ENCODE measurements at regions not wholly inside any gene's neighbourhood (a gene's known extent, or its start where the extent isn't known, plus 50 kb on each side); places are given as distances from the start of the nearest gene placed in this dataset.
A peak's percentile ranks its signal among the peaks of the same experiment; 100 is the strongest.

DNA sequence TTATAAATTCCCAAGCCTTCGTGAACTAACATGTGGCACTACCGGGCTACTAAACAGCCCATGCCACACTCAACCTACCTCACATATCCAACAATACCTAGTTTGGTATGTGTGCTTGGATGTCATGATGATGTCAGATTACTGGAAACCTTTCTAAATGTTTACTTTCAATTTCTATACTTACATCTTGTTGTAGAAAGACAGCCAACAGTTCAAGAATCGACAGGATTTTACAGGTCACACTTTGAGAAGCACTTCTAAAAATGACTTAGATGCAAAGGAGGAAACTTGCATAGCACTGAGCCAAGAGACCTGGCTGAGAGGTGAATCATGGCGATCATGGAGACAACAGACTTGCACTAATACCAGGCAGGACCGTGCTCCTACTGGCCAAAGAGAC, 209.9 kb downstream of the COL4A1 start:
- DNase-seq = no peak
- H3K4me3 ChIP-seq = no peak overlapping the region
- 83 to 86% methylated on average over 5 of the region's 5 CpGs for WGBS, 2 donors (ENCODE audit: low coverage in 1 of 2)
- intact Hi-C loops (cut with DNase I; ENCODE audit: low total_unique reads) = no loop called here
- in situ Hi-C loops (cut with MboI; ENCODE audit: low pct_ligation_motif_present in 1 of 4, low pct_unique_long_range_greater_than_20kb in 1 of 4, low sequenced_read_pairs in 3 of 4) = no loop called here
- H3K36me3 ChIP-seq = no peaks in the 10 kb centered on the region
- H3K27ac ChIP-seq = peak overlapping the region in 3 of 4 donors; percentile 77 to 87 (median 85)
- H3K4me1 ChIP-seq = peaks cover 3 to 10% (median 8%) of the 10 kb centered on the region in 4 donors
- peaks cover 0 to 9% of the 10 kb centered on the region in 2 donors for H3K9me3 ChIP-seq
- no peak for TF ChIP-seq POLR2A (IDR thresholded peaks at IDR 0.05)
- no peak for TF ChIP-seq EP300 (IDR thresholded peaks at IDR 0.05; ENCODE audit: low read depth)
- TF ChIP-seq, protein P1, sequence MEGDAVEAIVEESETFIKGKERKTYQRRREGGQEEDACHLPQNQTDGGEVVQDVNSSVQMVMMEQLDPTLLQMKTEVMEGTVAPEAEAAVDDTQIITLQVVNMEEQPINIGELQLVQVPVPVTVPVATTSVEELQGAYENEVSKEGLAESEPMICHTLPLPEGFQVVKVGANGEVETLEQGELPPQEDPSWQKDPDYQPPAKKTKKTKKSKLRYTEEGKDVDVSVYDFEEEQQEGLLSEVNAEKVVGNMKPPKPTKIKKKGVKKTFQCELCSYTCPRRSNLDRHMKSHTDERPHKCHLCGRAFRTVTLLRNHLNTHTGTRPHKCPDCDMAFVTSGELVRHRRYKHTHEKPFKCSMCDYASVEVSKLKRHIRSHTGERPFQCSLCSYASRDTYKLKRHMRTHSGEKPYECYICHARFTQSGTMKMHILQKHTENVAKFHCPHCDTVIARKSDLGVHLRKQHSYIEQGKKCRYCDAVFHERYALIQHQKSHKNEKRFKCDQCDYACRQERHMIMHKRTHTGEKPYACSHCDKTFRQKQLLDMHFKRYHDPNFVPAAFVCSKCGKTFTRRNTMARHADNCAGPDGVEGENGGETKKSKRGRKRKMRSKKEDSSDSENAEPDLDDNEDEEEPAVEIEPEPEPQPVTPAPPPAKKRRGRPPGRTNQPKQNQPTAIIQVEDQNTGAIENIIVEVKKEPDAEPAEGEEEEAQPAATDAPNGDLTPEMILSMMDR (IDR thresholded peaks at IDR 0.05) = no peak
- no peak for TF ChIP-seq POLR2AphosphoS5 (IDR thresholded peaks at IDR 0.05)
- H3K27me3 ChIP-seq = no peaks in the 10 kb centered on the region

DNA sequence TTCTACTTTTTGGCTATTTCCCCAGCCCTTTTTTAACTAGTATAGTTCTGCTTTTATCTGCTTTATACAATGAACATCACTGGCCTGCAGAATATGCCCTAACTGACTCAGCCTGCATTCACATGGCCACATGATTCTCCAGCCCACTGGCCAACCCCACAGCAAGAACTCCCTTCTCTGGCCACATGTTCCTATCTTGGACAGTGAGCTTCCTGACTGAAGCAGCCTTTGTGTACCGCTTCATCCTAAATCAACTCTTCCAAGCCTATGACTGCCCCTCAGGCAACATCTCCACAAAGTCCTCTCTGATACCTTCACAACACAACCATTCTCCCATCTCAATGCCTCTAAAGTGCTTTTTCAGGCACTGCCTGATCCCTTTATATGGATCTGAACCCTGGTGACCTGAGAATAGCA, 214.1 kb downstream of the COL4A1 start:
- WGBS, 2 donors (ENCODE audit: low coverage in 1 of 2) = 89 to 100% methylated on average over 1 of the region's 1 CpG
- no peak overlapping the region for H3K4me3 ChIP-seq
- no peaks in the 10 kb centered on the region for H3K27me3 ChIP-seq
- peaks cover 3 to 10% (median 8%) of the 10 kb centered on the region in 4 donors for H3K4me1 ChIP-seq
- in situ Hi-C loops (cut with MboI; ENCODE audit: low pct_ligation_motif_present in 1 of 4, low pct_unique_long_range_greater_than_20kb in 1 of 4, low sequenced_read_pairs in 3 of 4) = no loop called here
- no peak for DNase-seq
- intact Hi-C loops (cut with DNase I; ENCODE audit: low total_unique reads) = no loop called here
- H3K9me3 ChIP-seq = no peaks in the 10 kb centered on the region
- peak overlapping the region in 1 of 4 donors; percentile 87 for H3K27ac ChIP-seq
- no peaks in the 10 kb centered on the region for H3K36me3 ChIP-seq
- TF ChIP-seq EP300 (IDR thresholded peaks at IDR 0.05; ENCODE audit: low read depth) (no peak), POLR2AphosphoS5 (IDR thresholded peaks at IDR 0.05) (no peak), POLR2A (IDR thresholded peaks at IDR 0.05) (no peak)
- TF ChIP-seq, protein P1 (IDR thresholded peaks at IDR 0.05) = no peak

DNA sequence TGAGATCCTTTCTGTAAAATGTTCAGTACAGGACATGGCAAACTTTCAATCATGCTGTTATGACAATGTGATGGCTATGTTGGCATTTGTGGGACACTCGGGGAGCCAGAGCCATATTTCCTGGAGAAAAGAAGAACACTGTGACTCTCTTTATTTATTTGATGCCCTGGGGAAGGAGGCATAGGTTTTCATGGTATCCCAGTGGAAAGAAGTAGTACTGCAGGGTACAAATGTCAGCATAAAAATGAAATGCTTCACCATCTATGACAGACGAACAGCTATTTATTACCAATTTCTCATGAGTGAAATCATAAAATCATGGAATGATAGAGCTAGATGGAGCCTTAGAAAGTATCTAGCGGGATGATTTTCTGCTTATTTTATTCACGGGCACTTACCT, 217.1 kb downstream of the COL4A1 start:
- no peaks in the 10 kb centered on the region for H3K9me3 ChIP-seq
- no peak overlapping the region for H3K4me3 ChIP-seq
- no peaks in the 10 kb centered on the region for H3K27me3 ChIP-seq
- H3K36me3 ChIP-seq = no peaks in the 10 kb centered on the region
- peaks cover under 1 to 8% (median 4%) of the 10 kb centered on the region in 4 donors for H3K4me1 ChIP-seq
- intact Hi-C loops (cut with DNase I; ENCODE audit: low total_unique reads) = no loop called here
- H3K27ac ChIP-seq = no peak overlapping the region
- WGBS, 2 donors (ENCODE audit: low coverage in 1 of 2) = 65 to 67% methylated on average over 4 of the region's 4 CpGs
- TF ChIP-seq, protein P1 (IDR thresholded peaks at IDR 0.05) = peak in 3 of 5 experiments; percentile 14 to 25 (median 17)
- TF ChIP-seq EP300 (IDR thresholded peaks at IDR 0.05; ENCODE audit: low read depth) = no peak
- no peak for DNase-seq
- in situ Hi-C loops (cut with MboI; ENCODE audit: low pct_ligation_motif_present in 1 of 4, low pct_unique_long_range_greater_than_20kb in 1 of 4, low sequenced_read_pairs in 3 of 4) = no loop called here

DNA sequence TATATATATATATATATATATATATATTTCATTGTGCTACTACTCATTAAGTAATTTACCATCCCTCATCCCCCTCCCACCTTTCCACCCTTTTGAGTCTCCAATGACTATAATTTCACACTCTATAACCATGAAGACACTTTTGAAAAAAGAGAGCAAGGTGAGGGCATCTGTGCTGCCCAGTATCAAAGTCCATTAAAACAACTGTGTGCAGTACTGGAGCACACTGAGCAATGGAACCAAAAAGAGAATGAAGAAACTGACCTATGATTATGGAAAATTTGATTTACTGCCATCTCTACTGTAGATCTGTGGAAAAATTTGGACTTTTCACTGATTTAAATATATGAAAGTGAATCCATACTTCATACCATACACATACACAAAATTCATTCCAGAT, 217.9 kb downstream of the COL4A1 start:
- intact Hi-C loops (cut with DNase I; ENCODE audit: low total_unique reads) (no loop called here), in situ Hi-C loops (cut with MboI; ENCODE audit: low pct_ligation_motif_present in 1 of 4, low pct_unique_long_range_greater_than_20kb in 1 of 4, low sequenced_read_pairs in 3 of 4) (no loop called here)
- no peak for DNase-seq
- no peak overlapping the region for H3K27ac ChIP-seq
- TF ChIP-seq POLR2A (IDR thresholded peaks at IDR 0.05) (no peak), POLR2AphosphoS5 (IDR thresholded peaks at IDR 0.05) (no peak), EP300 (IDR thresholded peaks at IDR 0.05; ENCODE audit: low read depth) (no peak)
- TF ChIP-seq, protein P1 (IDR thresholded peaks at IDR 0.05) = no peak
- no peak overlapping the region for H3K4me3 ChIP-seq
- no peaks in the 10 kb centered on the region for H3K36me3 ChIP-seq
- H3K27me3 ChIP-seq = no peaks in the 10 kb centered on the region
- H3K9me3 ChIP-seq = no peaks in the 10 kb centered on the region
- peaks cover 0 to 5% (median 1%) of the 10 kb centered on the region in 4 donors for H3K4me1 ChIP-seq

Data from transverse colon (tissue), 4 donors.